ENCODE measurements at regions not wholly inside any gene's neighbourhood (a gene's known extent, or its start where the extent isn't known, plus 50 kb on each side); places are given as distances from the start of the nearest gene placed in this dataset.

DNA sequence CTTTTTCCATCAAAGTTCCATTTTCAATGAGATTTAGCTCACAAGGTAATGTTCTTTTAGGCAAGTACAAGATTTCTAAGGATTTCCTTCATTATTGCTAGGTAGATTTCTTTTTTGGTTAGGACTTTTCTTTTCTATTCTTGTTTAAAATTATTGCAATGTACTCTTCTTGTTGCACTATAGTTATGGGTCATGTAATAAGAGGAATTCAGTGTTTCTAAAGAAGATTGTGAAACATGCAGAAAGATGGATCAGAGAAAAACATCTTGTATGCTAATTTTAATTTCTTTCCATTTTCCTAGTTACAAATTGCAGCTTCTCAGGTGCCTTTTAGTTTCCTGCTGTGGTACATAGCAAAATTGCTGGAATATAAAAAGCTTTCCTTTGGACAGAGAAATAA, 56.1 kb downstream of the BTG1 start:
- DNase-seq (ENCODE audit: low spot score), result no peak

DNA sequence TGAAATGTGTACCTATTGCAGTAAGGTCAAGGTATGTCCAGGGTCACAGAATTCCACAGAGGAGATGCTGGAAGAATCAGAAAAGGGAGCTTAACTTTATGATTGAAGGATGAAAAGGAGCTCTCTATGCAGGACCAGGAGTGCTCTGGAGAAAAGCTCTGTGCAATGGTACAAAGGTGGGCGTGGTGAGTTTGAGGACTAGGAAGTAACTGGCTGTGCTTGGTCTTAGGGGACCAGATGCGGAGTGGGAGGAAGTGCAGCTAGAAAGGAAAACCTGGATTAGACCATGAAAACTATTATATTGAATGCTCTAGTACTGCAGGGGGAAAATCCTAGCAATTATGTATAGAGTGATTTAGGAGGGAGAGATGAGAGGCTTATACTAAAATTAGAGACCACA, 56.8 kb downstream of the BTG1 start:
- DNase-seq (ENCODE audit: low spot score), result no peak

DNA sequence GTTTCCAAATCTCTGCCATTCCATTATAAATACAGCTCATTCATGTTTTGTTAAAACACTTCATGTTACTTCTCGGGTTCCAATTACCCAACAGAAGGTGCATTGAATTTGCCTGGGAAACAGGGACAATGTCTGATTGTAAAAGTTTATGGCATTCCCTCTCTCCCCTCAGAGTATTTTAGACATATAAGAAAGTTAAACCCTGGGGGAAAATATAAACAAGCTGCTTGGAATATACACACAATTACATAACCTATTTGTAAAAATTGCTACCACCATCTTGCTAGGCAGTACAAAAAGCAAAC, 60.0 kb downstream of the BTG1 start:
- DNase-seq (ENCODE audit: low spot score), result peak; percentile 66

DNA sequence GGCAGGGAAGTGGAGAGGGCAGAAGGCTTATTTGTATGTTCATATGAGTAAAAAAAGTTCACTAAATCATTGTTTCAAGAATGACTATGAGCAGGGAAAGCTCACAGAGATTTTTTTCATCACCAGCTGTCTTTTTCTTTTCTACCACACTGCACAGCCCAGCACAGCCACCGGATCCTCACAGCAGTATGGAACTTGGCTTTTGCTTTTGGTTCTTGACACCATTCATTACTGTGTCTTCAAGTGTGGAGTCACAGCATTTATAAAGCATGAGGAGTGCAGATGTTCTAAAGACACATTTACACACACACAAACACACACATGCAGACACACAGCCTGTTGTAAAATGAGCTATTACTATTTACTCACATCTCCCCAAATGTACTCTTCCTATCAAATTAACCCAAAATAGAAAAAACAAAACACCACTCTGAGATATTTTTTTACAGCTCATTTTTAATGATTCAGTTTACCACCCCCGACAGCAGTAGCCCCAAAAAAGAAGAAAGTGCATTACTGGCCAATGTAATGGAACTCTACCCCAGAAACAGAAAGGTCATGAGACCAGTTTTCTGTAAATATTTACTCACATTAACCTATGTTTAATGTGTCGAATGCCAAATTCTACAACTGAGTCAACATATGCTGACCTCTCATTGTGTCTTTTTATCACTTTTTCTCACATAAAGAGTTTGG, 60.5 kb downstream of the BTG1 start:
- no peak for DNase-seq (ENCODE audit: low spot score)

DNA sequence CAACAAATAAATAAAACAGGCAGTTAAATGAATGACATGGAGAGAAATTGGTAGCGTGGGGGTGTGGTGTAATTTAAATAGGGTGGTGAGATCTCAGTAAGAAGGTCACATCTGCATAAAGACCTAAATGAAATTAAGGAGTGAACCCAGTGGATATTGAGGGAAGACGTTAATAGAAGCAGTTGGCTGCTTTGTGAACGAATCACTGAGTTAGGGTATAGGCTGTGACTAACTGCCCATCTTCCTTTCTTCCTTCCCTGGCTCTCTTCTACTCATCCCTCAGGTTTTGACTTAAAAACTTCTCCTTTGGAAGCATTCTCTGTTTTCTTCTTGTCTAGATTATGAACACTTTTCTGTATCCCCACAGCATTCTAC, 64.7 kb downstream of the BTG1 start:
- no peak for DNase-seq (ENCODE audit: low spot score)

DNA sequence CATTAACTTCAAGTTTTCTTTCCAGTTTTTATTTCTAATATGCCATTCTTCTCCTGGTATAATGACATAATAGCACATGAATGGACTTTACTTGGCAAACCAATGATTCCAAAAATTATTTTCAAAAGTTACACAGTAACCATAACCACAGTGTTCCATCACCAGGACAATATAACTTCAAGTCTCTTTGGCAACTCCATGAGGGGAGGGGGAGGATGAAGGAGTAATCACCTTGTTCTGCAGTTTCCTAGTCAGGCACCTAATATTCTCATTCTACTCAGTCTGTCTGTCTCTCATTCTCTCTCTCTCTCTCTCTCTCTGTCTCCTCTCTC, 66.6 kb downstream of the BTG1 start:
- no peak for DNase-seq (ENCODE audit: low spot score)

DNA sequence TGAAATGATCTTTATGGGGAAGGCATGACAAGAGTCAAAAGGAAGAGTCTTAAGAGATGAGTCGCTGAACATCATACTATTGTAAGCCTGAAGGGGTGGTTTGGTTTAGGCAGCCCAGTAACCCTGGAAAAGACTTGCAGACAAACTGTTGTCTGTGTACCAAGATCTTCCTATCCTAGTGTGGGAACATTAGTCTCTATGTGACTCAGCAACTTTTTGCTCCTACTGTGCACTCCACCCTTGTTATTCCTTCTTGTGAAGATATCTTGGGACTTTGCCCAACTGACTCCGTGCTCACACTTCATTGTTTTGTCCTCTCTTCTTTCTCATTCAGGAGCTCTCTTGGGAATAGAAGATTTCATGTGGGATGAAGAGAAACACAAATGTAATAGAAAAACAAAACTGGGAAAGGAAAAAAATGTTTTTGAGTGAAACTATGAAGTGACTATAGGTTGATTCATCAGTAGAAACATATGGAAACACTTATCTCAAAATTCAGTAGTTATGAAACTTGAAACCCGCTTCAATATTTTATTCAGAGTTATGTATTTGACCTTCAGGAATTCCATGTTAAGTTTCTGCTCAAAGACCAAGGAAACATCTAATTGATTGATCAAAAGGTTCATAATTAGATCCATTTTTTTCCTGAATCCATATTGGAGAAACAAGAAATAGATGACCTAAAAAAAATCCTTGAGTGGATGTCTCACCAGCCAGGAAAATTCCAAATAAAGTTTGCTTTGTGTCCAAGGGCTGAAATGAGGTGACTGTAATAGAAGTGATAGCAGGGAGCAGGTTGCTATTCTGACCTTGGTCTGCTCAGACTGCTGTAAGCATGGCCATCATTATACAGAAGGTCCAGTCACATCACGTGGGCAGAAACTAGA, 67.2 kb downstream of the BTG1 start:
- DNase-seq (ENCODE audit: low spot score), result peak; percentile 60

DNA sequence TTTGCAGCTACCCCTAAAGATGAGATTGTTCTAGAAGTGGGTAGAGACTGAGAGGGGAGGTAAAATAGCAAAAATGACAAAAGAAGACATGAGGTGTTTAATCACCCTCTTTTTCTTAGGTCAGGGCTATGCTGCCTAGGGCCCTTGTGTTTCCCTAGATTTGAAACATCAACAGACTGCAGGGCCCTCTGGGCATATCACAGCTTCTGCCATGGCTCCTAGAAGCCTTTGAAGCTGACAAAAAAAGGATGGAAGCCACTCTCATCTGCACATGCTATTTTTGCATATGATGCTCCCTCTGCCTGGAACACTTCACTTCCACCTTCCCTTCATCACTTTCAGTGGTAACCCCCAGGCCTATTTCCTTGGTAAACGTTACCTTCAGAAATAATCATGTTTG, 68.1 kb downstream of the BTG1 start:
- no peak for DNase-seq (ENCODE audit: low spot score)

DNA sequence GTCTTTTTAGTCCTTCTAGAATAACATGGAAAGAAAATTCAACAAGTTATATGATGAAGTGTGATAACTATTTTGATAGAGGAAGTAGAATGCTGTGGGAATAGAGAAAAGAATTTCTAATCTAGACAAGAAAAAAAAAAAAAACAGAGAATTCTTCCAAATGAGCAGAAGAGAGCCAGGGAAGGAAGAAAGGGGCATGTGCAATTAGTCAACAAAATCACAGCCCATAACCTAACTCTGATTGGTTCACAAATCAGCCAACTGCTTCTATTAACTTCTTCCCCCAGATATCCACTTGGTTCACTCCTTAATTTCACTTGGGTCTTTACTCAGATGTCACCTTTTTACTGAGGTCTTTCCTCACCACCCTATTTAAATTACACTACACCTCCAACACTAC, 69.5 kb downstream of the BTG1 start:
- DNase-seq (ENCODE audit: low spot score), result no peak

DNA sequence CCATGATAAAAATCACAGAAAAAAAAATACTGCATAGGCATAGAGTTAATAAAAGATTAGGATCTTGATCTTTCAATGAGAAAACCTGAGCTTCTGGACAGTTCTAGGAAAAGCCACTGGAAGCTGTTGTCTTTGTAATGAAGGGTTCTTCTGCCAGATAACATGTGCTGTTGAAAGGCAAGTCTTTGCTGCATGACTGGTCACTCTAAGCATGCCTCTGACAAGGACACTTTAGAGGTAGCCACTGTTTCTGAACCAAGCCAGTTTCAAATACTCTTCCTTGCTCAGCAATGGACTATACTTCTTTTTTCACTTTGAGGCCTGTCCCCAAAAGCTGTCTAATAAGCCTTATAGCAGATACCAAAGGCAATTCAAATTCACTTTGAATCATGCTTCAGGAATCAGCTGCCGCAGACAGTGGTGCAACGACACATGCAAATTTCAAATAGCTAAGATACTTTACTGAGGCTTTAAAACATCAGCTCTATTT, 70.2 kb downstream of the BTG1 start:
- no peak for DNase-seq (ENCODE audit: low spot score)

DNA sequence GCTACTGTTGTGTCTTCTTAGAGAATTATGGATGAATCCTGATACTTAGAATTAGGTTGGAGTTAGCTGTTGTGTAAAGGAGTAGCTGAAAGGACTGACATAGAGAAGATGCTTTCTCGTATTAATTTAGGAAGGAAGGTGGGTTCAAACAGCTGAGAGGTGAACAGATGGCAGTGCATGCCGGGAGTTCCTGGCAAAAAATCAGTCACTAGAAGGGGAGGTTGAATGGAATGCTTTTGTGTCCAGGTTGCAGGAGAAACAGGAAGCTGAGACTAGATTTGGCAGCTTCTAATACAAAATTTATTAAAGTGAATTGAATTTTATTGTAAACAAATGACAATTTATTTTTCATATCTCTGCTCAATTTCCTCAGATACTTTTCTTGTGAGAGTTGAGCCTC, 70.8 kb downstream of the BTG1 start:
- DNase-seq (ENCODE audit: low spot score), result no peak

DNA sequence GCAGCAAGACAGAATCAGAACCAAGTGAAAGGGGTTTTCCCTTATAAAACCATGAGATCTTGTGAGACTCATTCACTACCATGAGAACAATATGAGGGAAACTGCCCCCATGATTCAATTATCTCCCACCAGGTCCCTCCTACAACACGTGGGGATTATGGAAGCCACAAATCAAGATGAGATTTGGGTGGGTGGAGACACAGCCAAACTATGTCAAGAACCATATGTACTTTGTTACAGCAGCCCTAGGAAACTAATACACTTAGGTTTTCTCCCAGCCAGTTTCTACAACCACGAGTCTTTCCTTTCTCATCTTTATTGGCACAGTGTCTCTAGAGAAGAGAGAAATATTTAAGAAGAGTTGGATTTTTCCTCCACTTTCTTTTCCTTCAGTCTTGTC, 72.6 kb downstream of the BTG1 start:
- no peak for DNase-seq (ENCODE audit: low spot score)

DNA sequence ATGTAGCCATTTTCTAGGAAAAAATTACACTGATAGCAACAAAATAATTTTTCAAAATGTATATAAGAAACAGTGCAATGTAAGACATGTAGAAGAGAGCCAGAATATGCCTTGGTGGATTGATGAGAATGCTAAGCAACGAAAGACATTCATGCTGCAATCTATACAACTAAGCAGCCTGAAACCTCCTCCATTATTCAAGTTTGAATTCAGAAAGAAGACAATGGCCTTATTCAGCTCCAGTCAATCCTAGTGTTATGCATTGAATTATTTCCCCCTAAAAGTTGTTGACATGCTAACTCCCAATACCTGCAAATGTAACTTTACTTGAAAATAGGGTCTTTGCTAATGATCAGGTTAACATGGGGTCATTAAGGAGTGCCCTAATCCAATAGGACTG, 73.5 kb downstream of the BTG1 start:
- no peak for DNase-seq (ENCODE audit: low spot score)

DNA sequence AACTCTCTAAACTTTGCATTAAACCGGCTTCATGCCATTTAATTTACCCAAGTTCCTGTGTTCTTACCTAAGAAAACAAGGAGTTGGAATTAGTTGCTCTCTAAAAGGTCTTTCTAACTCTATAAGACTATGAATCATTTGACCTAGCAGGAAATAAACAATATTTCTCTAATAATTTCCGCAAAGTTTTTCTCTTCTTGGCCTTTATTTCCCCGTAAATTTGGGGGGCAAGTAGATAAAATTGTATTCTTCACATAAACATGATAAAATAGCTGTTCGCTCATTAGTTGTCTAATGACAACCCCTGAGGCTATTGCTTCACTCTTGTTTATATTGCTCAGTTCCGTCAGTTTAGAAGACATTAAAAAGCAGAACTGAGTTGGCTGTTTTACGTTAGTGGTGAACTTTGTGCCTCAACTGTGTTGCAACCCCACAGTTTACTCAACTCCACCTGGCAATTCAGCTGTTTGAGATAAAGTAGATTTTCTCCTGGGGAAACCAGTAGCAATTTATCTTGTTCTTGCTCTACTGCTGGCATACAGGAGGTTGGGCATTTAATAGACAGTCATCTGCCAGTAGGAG, 74.7 kb downstream of the BTG1 start:
- no peak for DNase-seq (ENCODE audit: low spot score)

DNA sequence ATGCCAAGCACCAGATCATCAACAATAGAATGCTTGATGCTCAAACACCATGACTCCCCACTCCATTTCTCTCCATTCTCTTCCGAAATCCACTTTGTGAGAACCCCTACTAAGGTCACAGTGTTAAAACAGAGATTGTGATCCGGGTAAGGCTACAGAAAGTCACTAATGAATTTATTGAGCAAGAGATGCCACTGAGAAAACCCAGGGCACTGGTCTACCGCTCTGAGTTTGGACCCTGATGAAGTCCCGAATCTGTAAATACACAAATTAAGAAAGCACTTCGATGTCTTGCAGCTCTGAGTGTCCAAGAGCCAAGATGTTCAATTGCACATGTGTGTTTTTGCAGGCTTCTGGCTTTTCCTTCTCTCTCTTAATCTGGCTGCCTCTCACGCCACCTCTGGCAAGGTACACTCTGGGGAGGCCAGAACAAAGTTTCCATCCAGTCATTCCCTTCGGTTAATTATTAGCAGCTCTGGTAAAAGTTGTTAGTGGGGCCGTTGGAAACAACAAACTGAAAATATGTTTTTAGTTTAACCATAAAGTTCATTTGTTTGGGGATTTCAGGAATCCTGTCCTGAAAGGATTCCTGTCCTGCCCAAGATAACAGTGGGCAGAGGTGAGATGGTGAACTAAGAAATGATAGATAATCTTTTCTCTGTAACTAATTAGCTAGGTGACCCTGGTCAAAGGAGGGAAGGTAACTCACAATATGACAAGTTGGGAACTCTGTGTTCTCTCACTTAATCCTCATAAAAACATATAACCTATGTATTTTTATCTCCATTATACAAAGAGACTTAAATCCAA, 75.4 kb downstream of the BTG1 start:
- DNase-seq (ENCODE audit: low spot score), result no peak

DNA sequence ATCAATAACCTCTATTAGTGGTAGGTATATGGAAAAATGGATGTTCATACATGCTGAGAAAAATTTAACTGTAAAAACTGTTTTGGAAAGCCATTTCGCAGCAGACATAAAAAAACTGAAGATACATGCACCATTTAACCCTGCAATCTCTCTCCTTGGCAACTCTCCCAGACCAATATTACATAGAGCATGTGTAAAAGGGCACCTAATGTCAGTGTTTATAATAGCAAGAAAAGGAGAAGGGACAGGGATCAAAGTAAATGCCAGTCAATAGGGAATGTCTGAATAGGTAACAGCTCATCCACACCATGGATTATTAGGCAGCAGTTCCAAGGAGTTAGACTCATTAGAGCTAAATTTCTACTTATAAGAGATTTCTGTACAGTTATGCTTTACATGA, 77.2 kb downstream of the BTG1 start:
- no peak for DNase-seq (ENCODE audit: low spot score)

DNA sequence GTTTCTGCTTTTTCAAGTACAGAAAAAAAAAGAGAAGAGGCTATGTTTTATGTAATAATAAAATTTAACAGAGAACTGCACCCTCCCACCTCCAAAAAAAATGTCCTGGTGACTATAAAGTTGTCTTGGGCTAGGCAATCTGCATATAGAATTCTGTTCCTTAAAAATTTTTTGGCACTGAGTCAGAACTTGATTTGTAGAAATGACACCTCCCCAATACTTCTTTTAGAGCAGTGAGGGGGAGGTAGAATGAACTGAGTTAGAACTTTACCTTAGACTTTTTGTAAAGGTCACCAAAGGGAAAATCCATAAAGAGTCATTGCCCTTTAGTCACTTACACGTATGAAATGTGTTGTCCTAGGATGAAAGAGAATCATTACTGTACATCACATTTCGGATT, 80.0 kb downstream of the BTG1 start:
- no peak for DNase-seq (ENCODE audit: low spot score)

DNA sequence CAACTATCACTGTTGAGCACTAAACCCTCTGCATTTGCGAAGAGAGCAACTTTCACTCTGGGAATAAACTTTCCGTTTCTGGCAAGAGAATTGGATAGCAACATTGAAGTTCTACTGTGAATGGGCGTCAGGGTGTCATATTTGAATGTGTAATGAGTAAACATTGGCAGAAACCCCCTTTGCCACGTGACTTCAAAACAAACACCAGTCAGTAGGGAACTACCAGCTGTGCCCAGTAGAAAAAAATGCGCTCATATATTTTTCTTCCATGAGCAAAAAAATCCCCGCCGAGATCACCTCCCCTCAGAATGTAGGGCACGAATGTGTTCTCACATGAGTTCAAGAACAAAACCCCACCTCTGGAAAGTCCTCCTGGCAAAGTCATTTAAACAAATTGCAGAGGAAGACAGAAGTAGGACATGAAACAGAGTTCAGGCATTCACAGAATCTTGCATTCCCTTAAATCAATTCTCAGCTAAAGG, 80.6 kb downstream of the BTG1 start:
- no peak for DNase-seq (ENCODE audit: low spot score)

DNA sequence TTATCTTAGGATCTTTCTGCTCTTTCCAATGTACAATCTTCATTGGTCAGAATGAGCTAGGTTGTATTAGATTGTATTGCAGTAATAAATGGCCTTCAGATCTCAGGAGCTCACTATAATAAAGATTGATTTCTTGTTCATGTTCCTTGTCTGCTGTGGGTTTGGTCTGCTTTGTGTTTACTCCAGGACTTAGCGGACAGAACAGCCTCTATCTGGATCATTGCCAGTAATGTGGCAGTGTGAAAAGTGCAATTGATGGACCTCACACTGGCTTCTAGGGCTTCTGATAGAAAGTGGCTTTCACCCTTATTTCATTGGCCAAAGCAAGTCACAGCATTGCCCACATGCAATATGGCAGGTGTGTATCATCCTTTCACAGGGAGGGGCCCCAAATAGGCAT, 81.2 kb downstream of the BTG1 start:
- no peak for DNase-seq (ENCODE audit: low spot score)

DNA sequence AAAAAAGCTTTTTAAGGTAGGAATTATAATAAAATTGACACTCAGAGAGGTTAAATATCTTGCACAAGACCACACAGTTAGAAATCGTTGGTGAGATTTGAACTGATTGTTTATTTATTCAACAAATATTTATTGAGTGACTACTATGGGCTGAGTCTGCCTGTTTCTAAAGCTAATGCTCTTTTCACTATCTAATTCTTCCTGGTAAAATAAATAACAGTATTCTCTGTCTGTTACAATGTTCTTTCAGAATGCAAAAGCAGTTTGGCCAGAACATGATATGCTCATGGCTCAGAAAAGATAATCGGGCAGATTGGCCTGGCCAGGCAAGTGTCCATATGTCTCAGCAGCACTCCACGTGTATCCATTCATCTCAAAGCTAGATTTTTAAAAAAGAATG, 82.0 kb downstream of the BTG1 start:
- no peak for DNase-seq (ENCODE audit: low spot score)

DNA sequence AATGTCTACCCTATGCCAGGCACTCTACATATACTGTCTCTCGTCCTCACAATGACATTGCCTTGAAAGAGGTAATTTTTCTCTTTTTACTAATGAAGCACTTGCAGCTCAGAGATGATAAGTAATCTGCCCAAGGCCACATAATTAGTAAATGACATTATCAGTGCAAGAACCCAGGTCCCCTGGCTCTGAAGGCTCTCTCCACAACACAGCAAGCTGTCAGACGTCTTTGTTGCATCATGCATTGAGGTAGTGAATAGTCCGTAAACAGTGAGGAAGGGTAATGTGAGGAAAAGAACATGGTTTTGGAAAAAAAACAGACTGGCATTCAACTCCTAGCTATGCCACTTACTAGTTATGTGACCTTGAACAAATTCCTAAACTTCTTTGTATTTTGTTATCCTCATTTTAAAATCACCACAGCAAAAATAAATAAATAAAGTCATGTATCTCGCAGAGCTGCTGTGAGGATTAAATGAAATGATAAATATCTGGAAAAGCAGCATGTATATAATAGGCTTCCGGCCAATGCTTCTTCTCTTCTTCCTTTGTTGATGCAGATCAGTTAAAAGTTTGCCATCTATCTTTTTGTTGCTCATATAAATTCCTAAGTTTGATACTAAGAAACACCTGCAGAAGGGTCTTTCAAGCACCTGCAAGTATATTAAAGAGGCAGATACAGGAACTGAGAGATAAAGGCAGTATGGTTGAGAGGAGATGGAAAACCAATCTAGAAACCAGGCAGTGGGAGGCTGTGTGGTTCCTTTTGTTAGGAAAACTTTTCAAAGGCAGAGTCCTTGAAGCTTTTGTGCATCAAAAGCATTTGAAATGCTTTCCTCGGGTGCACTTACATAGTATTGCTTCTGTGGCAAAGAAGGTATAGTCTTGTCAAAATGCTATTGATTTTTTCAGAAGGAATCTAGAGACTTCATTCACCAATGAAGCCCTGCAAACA, 82.8 kb downstream of the BTG1 start:
- DNase-seq (ENCODE audit: low spot score), result no peak

Measured in COLO829 (cell line).